Activated naive CD8-positive, alpha-beta T cell (primary cell): ENCODE measurements at regions not wholly inside any gene's neighbourhood (a gene's known extent, or its start where the extent isn't known, plus 50 kb on each side); places are given as distances from the start of the nearest gene placed in this dataset.

Experiments
- H3K27ac Mint-ChIP-seq: one replicate; pipeline ENCODE4 v1.8.0; 2021; ENCODE audit warnings: mixed read lengths
- H3K27me3 Mint-ChIP-seq: one replicate; pipeline ENCODE4 v1.8.0; 2021; ENCODE audit warnings: mixed read lengths
- H3K36me3 Mint-ChIP-seq: one replicate; pipeline ENCODE4 v1.8.0; 2021; ENCODE audit warnings: mixed read lengths
- H3K4me1 Mint-ChIP-seq: one replicate; pipeline ENCODE4 v1.8.0; 2021; ENCODE audit warnings: low read depth, mixed read lengths
- H3K4me3 Mint-ChIP-seq: one replicate; pipeline ENCODE4 v1.8.0; 2021; ENCODE audit warnings: mild to moderate bottlenecking, mixed read lengths
- H3K9me3 Mint-ChIP-seq: one replicate; pipeline ENCODE4 v1.8.0; 2021; ENCODE audit warnings: low read depth, mixed read lengths

DNA sequence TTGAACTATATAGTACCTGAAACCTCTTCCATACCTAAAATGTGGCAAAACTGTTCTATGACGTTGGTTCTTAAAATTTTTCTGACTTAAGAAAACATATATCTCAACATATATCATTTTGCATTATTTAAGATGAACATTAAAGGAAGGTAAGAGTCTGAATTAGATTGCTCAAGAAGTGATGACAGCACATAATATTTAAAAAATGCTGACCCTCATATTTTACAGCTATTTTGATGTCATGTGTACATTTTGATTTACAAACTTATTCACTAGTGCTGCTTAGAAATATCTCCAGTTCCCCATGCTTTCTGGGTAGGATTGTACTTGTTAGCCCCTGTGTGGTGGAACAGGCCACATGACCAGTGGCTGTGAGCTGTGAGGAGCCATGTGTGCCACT lies 666.1 kb downstream of the SATB2 start:
- Mint-ChIP-seq H3K4me1 (no peaks in the 10 kb centered on the region), H3K27ac (no peak overlapping the region), H3K27me3 (no peaks in the 10 kb centered on the region), H3K36me3 (no peaks in the 10 kb centered on the region), H3K9me3 (no peaks in the 10 kb centered on the region), H3K4me3 (no peak overlapping the region)

DNA sequence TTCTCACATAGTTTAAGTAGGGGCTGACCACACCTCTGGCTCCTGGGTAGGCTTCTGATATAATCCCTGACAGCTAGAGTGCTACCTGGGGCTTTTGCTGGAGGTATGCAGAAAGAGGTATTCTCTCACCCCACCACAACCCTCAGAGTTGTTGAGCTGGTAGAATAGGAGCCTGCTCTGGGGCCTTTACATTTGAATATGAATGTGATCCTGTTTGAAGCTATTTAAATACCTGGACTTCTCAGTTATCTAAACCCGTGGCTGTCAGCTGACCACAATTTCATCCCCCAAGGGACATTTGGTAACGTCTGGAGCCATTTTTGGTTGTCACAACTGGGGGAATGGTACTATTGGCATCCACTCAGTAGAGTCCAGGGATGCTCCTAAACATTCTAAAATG lies 669.1 kb downstream of the SATB2 start:
- Mint-ChIP-seq H3K36me3 (no peaks in the 10 kb centered on the region), H3K4me3 (no peak overlapping the region), H3K27ac (no peak overlapping the region), H3K27me3 (no peaks in the 10 kb centered on the region), H3K4me1 (no peaks in the 10 kb centered on the region), H3K9me3 (no peaks in the 10 kb centered on the region)

DNA sequence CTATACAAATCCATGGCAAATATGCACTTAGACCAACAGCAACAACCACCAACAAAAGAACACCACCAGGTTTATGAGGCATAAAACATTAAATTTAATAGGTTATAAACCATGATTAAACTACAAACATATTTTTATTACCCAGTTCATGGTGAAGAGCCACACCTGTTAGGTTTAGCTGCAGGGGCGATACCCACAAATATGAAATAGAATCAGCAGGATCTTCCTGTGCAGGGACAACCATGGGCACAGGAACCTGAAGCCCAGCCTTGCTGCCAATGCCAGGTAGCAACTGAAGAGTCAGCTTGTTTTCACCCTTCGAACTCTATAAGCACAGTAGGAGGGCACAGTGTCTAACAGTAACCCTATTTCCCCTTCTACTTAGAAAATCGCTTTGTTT lies 675.0 kb downstream of the SATB2 start:
- no peaks in the 10 kb centered on the region for H3K4me1 Mint-ChIP-seq
- H3K27me3 Mint-ChIP-seq = no peaks in the 10 kb centered on the region
- no peak overlapping the region for H3K4me3 Mint-ChIP-seq
- no peak overlapping the region for H3K27ac Mint-ChIP-seq
- H3K36me3 Mint-ChIP-seq = no peaks in the 10 kb centered on the region
- H3K9me3 Mint-ChIP-seq = no peaks in the 10 kb centered on the region

DNA sequence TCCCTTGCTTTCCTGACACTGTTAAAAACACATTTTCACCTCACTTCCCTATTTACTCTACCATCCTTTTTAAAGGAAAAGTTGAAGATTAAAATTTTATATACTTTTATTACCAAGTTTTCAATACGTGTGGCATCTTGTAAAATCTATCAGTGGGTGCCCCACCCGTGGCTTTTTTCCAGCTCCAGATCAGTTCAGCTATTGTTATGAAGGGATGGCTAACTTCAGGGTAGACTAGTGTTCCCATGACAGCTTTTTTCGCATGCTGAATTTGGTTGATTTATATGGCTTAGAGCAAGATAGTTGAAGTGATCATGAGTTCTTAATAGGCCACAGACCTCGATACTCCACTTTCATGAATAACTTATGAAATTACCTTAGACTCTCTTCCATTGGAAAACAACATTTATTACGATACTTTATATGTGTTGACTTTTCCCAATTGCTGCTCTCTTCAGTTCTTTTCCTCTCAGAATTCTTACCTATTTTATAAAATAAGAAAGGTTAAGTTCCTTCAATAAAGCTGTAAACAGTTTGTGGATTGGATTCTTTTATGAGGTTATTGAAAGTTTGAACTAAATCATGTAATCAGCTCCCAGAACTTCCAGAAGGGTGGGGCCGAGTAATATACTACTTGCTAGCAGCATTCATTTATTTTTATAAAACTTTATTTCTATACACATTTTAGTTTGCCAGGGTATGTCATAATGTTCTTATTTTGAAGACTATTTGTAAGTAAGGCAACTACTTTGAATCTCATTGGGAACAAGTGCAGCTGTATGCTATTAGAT lies 680.9 kb downstream of the SATB2 start:
- Mint-ChIP-seq H3K36me3 (no peaks in the 10 kb centered on the region), H3K4me3 (no peak overlapping the region), H3K27me3 (no peaks in the 10 kb centered on the region), H3K4me1 (no peaks in the 10 kb centered on the region), H3K27ac (no peak overlapping the region), H3K9me3 (no peaks in the 10 kb centered on the region)

DNA sequence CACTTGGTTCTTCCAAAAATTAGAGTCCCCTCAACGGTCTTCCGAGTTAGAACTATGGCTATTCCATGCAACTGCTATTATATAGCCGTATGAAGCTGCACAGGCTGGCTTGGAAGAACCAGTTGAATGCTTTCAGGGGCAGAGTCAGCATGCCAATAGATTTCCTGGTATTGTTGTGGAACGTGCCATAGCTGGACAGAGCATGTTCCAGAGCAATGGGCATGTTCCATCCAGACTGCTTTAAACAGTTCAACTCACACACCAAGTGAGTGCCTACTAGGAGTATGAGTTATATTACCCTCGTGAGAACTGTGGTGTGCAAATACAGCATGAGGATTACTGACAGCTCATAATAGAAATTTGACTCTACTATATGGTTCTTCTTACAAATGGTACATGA lies 682.0 kb downstream of the SATB2 start:
- Mint-ChIP-seq H3K4me1 (no peaks in the 10 kb centered on the region), H3K27me3 (no peaks in the 10 kb centered on the region), H3K9me3 (no peaks in the 10 kb centered on the region), H3K36me3 (no peaks in the 10 kb centered on the region), H3K4me3 (no peak overlapping the region), H3K27ac (no peak overlapping the region)

DNA sequence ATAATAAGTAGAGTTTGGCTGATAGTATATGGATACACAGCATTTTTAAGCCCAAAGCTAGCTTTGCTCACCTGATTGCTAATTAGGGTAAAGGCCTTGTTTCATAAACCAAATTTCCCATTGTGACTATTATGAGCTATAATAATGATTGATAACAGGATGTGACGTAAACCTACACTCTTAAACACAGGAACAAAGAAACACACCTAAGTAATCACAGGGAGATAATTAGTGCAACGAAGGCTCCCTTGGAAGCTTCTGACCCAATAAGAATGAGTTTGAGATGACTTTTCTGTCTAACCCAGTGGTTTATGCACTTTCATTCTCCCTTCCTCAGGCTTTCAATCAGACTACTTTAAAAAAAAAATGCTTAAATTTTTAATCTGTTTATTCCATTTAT lies 683.2 kb downstream of the SATB2 start:
- no peaks in the 10 kb centered on the region for H3K36me3 Mint-ChIP-seq
- no peaks in the 10 kb centered on the region for H3K9me3 Mint-ChIP-seq
- H3K4me1 Mint-ChIP-seq = no peaks in the 10 kb centered on the region
- H3K27me3 Mint-ChIP-seq = no peaks in the 10 kb centered on the region
- H3K27ac Mint-ChIP-seq = no peak overlapping the region
- H3K4me3 Mint-ChIP-seq = no peak overlapping the region

DNA sequence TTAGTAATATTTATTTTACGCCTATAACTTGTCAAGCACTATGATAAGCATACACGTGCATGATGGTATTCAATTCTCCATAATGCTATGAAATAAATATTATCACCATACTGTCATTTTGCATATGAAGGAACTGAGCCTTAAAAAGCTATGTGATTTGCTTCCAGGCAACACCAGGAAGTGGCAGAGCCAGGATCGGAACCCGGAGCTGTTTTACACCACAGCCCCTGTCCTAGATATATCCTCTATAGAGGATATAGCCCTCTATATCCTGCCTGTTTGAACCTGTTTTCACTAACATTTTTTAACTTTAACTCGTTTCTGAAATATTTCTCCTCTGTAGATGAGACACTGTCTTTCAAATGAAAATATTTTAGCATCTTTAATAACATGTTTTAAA lies 690.0 kb downstream of the SATB2 start:
- H3K4me1 Mint-ChIP-seq = no peaks in the 10 kb centered on the region

DNA sequence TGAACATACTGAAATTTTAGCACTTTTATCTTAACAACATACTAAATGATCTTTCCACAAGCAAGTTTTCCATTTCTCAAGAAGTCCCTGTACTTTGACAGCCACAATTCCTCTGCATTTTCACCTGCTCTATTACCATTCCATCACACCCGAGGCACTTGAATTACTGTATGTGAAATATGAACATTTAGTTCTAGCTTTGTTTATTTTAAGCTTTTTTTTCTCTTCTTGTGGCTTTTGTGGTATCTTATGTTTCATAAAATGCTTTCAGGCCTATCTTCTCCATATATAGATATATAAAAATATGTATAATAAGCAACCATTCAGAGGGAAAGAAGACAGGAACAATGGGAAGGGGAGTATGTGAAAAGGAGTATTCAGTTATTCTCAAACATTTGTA lies 693.9 kb downstream of the SATB2 start:
- no peaks in the 10 kb centered on the region for H3K9me3 Mint-ChIP-seq
- H3K4me1 Mint-ChIP-seq = no peaks in the 10 kb centered on the region
- no peaks in the 10 kb centered on the region for H3K36me3 Mint-ChIP-seq
- no peaks in the 10 kb centered on the region for H3K27me3 Mint-ChIP-seq
- no peak overlapping the region for H3K4me3 Mint-ChIP-seq
- no peak overlapping the region for H3K27ac Mint-ChIP-seq

More for the DNA sequence above, 690.0 kb downstream of the SATB2 start:
- Mint-ChIP-seq H3K4me3 (no peak overlapping the region), H3K27me3 (no peaks in the 10 kb centered on the region), H3K27ac (no peak overlapping the region), H3K9me3 (no peaks in the 10 kb centered on the region), H3K36me3 (no peaks in the 10 kb centered on the region)

DNA sequence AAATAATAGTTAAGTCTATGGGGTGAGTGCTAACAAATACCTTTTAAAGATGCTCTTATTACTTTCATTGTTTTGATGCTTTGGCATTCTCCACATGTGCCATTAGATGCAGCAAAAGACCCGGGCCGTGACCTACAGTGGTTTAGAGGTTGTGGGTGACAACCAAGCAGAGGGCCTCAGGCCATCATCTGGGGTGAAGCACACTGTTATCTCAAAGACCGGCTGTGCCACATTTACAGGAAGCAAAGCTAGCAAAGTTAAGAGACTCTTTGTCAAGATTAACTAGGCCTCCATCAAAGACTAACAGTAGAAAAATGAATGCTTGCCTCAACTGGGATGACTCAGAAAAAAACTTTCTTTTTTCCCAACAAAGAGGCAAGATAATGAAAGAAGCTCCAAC lies 695.3 kb downstream of the SATB2 start:
- H3K27ac Mint-ChIP-seq = no peak overlapping the region
- H3K9me3 Mint-ChIP-seq = no peaks in the 10 kb centered on the region
- H3K36me3 Mint-ChIP-seq = no peaks in the 10 kb centered on the region
- H3K4me1 Mint-ChIP-seq = no peaks in the 10 kb centered on the region
- no peak overlapping the region for H3K4me3 Mint-ChIP-seq
- H3K27me3 Mint-ChIP-seq = no peaks in the 10 kb centered on the region

DNA sequence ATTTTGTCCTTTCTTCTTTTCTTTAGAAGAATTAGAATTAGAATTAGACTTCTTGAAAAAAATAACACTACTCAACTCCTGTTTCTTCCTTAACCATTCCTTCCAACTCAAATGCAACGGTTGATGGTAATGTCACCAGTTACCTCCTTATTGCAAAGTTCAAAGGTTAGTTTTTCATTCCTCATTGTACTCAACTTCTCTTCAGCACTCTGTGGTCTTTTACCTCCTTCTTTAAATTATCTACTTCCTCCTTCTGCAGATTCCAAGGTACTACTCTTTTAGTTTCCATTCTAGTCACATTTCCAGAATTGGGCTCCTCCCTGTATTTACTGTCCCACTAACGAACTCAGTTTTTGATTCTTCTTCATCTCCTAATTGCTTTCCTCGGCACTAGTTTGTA lies 700.7 kb downstream of the SATB2 start:
- H3K4me1 Mint-ChIP-seq = no peaks in the 10 kb centered on the region
- no peaks in the 10 kb centered on the region for H3K27me3 Mint-ChIP-seq
- no peak overlapping the region for H3K4me3 Mint-ChIP-seq
- no peaks in the 10 kb centered on the region for H3K36me3 Mint-ChIP-seq
- no peak overlapping the region for H3K27ac Mint-ChIP-seq
- H3K9me3 Mint-ChIP-seq = no peaks in the 10 kb centered on the region

DNA sequence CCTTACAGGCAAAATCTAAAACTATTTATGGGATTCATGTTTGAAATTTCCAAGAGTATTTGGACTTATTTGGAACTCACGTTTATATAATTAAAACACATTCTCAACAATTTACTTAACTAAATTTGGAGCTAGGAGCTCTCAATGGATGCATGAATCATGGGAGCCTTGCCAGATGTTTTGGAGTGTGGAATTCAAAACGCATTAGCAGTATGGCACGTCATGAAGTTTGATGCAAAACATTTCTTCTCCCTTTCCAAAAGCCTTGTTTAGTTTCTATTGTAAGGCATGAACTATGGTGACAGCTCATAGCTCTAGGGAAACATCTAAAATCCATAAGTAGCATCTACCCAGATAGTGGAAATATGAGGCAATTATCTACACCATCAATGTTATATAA lies 701.6 kb downstream of the SATB2 start:
- Mint-ChIP-seq H3K36me3 (no peaks in the 10 kb centered on the region), H3K9me3 (no peaks in the 10 kb centered on the region), H3K27me3 (no peaks in the 10 kb centered on the region), H3K4me3 (no peak overlapping the region), H3K27ac (no peak overlapping the region), H3K4me1 (no peaks in the 10 kb centered on the region)

DNA sequence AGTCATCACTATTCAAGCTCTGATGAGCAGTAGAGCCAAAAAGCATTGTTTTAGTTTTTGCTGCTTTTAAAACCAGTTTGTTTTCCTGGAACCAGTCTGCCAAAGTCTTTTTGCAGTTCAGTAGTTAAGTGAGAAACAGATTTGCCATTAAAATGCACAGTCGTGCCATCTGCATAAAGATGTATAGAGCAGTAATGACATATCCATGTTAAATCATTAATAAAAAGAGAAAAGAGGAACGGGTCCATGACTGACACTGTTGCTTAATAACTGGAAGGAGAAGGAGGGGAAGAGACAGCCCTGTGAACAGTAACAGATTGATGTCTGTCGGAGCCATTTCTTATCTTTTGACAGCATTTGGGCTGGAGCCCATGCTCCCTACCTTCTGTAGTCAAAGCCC lies 704.6 kb downstream of the SATB2 start:
- Mint-ChIP-seq H3K36me3 (no peaks in the 10 kb centered on the region), H3K27ac (no peak overlapping the region), H3K4me3 (no peak overlapping the region), H3K4me1 (no peaks in the 10 kb centered on the region), H3K27me3 (no peaks in the 10 kb centered on the region), H3K9me3 (no peaks in the 10 kb centered on the region)

DNA sequence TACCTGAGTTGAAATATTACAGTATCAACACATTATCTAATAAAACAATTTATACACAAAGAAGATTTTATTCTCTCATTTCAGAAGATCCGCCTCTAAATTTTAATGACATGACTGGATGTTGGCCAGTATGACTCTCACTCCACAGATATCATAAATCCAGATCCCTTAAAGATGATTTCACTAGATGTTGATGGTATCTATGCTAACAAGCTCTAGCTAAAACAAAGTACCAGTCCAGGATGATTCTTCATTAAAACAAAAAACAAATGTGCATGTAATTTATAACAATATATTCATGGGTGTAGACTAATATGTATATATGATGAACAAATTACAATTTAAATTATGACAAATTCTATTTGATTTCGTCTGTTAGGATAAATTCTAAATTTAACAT lies 708.4 kb downstream of the SATB2 start:
- no peaks in the 10 kb centered on the region for H3K36me3 Mint-ChIP-seq
- no peak overlapping the region for H3K4me3 Mint-ChIP-seq
- H3K27me3 Mint-ChIP-seq = no peaks in the 10 kb centered on the region
- no peaks in the 10 kb centered on the region for H3K4me1 Mint-ChIP-seq
- H3K27ac Mint-ChIP-seq = no peak overlapping the region
- H3K9me3 Mint-ChIP-seq = no peaks in the 10 kb centered on the region

DNA sequence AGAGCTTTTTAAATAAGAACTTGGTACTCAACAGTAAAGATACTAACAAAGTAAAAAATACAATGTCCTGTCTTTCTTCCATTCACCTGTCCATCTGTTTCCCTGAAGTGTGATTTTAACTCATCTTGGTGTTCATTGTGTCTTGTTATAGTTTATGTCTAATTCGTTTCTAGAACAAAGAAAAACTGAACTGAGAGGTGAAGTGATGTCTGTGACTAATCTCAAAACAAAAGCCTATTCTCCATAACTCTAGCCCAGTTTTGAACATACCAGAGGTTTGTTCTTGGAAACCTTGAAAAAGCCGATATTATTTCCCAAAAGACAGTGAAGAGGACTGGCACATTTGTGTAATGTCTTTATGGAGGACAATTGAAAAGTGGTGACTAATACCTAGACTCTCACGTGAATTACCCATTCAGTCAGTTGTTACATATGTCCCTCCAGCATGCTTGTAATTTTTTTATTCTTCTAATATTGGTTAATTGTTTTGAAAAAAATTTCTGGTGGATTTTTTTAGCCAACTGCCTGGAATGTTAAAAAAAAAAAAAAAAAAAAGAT lies 725.8 kb downstream of the SATB2 start:
- Mint-ChIP-seq H3K27ac (no peak overlapping the region), H3K4me3 (no peak overlapping the region), H3K4me1 (no peaks in the 10 kb centered on the region), H3K36me3 (no peaks in the 10 kb centered on the region), H3K27me3 (peaks cover 4% of the 10 kb centered on the region), H3K9me3 (peaks cover 10% of the 10 kb centered on the region)

DNA sequence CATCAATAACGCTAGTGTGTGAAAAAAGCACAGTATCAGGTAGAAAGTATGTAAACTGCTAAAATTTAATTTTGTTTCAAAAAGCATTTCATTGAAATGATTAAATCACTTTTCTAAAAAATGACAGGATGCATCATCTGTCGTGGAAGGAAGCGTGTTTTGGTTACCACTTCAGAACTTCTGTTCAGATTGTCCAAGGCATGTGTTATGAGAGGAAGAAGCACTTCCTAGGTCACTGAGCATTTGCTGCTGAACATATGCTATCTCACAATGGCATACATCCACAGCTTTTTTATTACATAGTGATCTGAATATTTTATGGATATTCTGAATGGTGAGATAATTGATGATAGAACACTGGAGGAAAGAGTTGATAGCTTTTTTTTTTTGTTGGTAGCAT lies 737.5 kb downstream of the SATB2 start:
- Mint-ChIP-seq H3K4me1 (no peaks in the 10 kb centered on the region), H3K9me3 (no peaks in the 10 kb centered on the region), H3K4me3 (no peak overlapping the region), H3K36me3 (no peaks in the 10 kb centered on the region), H3K27ac (no peak overlapping the region), H3K27me3 (no peaks in the 10 kb centered on the region)

DNA sequence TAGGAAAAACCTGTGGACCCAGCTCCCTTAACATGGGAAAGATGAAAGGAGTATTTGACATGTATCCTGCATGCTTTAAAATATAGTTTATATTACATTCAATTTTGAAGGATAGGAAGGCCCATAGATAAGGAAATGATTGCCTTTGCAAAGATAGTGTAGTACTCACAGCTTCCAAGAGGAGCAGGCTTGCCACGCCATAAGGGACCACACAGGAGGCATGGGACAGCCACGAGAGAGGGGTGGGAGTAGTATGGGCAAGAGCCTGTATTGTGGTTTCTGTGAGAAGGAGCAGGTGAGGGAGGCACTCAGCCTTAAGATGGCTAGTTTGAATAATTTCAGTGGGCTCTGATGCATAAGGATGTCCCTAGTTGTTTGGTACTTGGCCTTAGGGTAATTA lies 740.3 kb downstream of the SATB2 start:
- Mint-ChIP-seq H3K27ac (no peak overlapping the region), H3K4me1 (no peaks in the 10 kb centered on the region), H3K36me3 (no peaks in the 10 kb centered on the region), H3K27me3 (no peaks in the 10 kb centered on the region), H3K9me3 (no peaks in the 10 kb centered on the region), H3K4me3 (no peak overlapping the region)
